ENCODE measurements at regions not wholly inside any gene's neighbourhood (a gene's known extent, or its start where the extent isn't known, plus 50 kb on each side); places are given as distances from the start of the nearest gene placed in this dataset.
"Not testable (repeated sequence)": the region's sequence is repeated elsewhere in the genome, so short reads cannot be mapped to it uniquely, and the experiment has no call there.

DNA sequence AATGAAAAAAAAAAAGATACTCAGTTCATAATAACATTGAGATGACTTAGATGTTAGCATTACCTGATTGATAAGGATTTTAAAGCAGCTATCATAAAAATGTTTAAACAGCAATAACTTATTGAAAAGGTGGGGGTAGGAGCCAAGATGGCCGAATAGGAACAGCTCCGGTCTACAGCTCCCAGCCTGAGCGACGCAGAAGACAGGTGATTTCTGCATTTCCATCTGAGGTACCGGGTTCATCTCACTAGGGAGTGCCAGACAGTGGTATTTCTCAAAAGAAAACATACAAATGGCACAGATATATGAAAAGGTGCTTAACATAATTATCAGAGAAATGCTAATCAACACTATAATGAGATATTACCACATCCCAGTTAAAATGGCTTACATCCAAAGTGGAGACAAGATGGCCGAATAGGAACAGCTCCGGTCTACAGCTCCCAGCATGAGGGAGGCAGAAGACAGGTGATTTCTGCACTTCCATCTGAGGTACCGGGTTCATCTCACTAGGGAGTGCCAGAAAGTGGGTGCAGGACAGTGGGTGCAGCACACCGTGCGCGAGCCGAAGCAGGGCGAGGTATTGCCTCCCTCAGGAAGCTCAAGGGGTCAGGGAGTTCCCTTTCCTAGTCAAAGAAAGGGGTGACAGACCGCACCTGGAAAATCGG is 66.5 kb upstream of the FGF13 start:
- CTCF ChIA-PET; H4K20me1 ChIP-seq (ENCODE audit: low read length); H2AFZ ChIP-seq (ENCODE audit: low read length); H3K36me3 ChIP-seq (ENCODE audit: low read depth, low read length); H3K27ac ChIP-seq (ENCODE audit: low read length); H3F3A ChIP-seq (ENCODE audit: low read length, unreplicated experiment); H3K4me3 ChIP-seq (ENCODE audit: low read length); H3K79me2 ChIP-seq (ENCODE audit: low read length); BruUV-seq (replicated peaks); H3K9ac ChIP-seq (ENCODE audit: low read length); H3K9me3 ChIP-seq (ENCODE audit: low read length); H3K4me2 ChIP-seq (ENCODE audit: low read length); ATAC-seq; POLR2A ChIA-PET (ENCODE audit: unreplicated experiment); H3K9me2 ChIP-seq (replicated peaks; ENCODE audit: low read length); DNase-seq; H3K27me3 ChIP-seq (ENCODE audit: low read length): not testable (repeated sequence)
- intact Hi-C loops (cut with micrococcal nuclease): loop anchor here (5.0 to 10.0 kb wide), 3 partner anchors 347 to 979 kb away; no protein-coding TSS in a partner anchor
- peaks cover 14% of the 10 kb centered on the region for H3K4me1 ChIP-seq (ENCODE audit: insufficient read depth, low read length)

DNA sequence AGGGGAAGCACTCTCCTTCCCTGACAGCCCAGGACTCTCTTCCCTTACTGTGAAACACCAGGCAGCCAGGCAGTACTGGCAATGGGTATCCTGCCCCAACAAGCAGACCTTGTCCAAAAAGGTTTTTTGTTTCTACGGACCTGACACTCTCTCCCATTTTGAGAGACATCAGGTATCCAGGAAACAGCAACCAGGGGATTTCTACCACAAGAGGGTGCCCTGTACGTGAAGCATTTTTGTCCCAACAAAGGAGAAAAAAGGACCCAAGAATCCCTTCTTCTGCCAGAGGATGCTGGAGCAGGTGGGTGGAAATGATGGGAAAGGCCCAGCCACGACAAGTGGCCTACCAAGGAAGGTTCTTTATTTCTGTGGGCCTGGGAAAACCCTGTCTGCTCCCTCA is 65.7 kb upstream of the FGF13 start:
- Histone ChIP-seq H3K9me2 (replicated peaks; ENCODE audit: low read length) (no peaks in the 10 kb centered on the region), H3K27ac (ENCODE audit: low read length) (no peak overlapping the region), H3K9me3 (ENCODE audit: low read length) (no peaks in the 10 kb centered on the region), H3K36me3 (ENCODE audit: low read depth, low read length) (no peaks in the 10 kb centered on the region), H3F3A (ENCODE audit: low read length, unreplicated experiment) (no peaks in the 10 kb centered on the region), H3K4me3 (ENCODE audit: low read length) (no peak overlapping the region), H3K4me2 (ENCODE audit: low read length) (no peak overlapping the region), H3K27me3 (ENCODE audit: low read length) (no peaks in the 10 kb centered on the region), H3K4me1 (ENCODE audit: insufficient read depth, low read length) (peaks cover 17% of the 10 kb centered on the region), H4K20me1 (ENCODE audit: low read length) (no peaks in the 10 kb centered on the region), H2AFZ (ENCODE audit: low read length) (no peak overlapping the region), H3K79me2 (ENCODE audit: low read length) (no peaks in the 10 kb centered on the region), H3K9ac (ENCODE audit: low read length) (no peak overlapping the region)
- ATAC-seq (no peak), DNase-seq (peak; percentile 39)
- ChIA-PET POLR2A (ENCODE audit: unreplicated experiment) (no interaction called here), CTCF (no interaction called here)
- no TSS peak for BruUV-seq (replicated peaks)
- intact Hi-C loops (cut with micrococcal nuclease): loop anchor here (5.0 to 10.0 kb wide), 3 partner anchors 348 to 980 kb away; no protein-coding TSS in a partner anchor
- TF ChIP-seq, protein P1, sequence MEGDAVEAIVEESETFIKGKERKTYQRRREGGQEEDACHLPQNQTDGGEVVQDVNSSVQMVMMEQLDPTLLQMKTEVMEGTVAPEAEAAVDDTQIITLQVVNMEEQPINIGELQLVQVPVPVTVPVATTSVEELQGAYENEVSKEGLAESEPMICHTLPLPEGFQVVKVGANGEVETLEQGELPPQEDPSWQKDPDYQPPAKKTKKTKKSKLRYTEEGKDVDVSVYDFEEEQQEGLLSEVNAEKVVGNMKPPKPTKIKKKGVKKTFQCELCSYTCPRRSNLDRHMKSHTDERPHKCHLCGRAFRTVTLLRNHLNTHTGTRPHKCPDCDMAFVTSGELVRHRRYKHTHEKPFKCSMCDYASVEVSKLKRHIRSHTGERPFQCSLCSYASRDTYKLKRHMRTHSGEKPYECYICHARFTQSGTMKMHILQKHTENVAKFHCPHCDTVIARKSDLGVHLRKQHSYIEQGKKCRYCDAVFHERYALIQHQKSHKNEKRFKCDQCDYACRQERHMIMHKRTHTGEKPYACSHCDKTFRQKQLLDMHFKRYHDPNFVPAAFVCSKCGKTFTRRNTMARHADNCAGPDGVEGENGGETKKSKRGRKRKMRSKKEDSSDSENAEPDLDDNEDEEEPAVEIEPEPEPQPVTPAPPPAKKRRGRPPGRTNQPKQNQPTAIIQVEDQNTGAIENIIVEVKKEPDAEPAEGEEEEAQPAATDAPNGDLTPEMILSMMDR (conservative IDR thresholded peaks at IDR 0.05; ENCODE audit: low read depth, low read length): peak; percentile 48
- no peak for TF ChIP-seq EZH2phosphoT487 (IDR thresholded peaks at IDR 0.05; ENCODE audit: borderline replicate concordance, low read length)

DNA sequence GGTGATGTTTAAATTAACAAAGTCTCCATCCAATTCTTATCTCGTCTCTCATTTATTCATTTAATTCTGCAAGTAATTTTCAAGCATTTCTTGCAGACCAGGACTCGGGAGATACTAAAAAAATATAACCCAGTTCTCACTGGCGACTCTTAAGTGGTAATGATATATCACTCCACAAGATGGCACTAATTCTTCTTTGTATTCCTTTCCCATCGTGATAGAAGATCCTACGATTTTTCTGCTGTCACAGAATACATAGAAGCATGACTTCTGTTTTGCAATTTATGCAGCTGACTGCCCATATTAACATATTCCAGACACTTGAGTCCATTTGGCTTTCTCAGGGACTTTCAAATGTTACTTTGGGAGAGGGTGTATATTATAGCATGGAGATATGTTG is 64.0 kb upstream of the FGF13 start:
- Histone ChIP-seq H3K9me3 (ENCODE audit: low read length) (no peaks in the 10 kb centered on the region), H3K27ac (ENCODE audit: low read length) (no peak overlapping the region), H3K36me3 (ENCODE audit: low read depth, low read length) (no peaks in the 10 kb centered on the region), H4K20me1 (ENCODE audit: low read length) (no peaks in the 10 kb centered on the region), H3K4me2 (ENCODE audit: low read length) (no peak overlapping the region), H3K9me2 (replicated peaks; ENCODE audit: low read length) (no peaks in the 10 kb centered on the region), H3K27me3 (ENCODE audit: low read length) (no peaks in the 10 kb centered on the region), H3K4me1 (ENCODE audit: insufficient read depth, low read length) (peaks cover 17% of the 10 kb centered on the region), H3K9ac (ENCODE audit: low read length) (no peak overlapping the region), H3K4me3 (ENCODE audit: low read length) (no peak overlapping the region), H3K79me2 (ENCODE audit: low read length) (no peaks in the 10 kb centered on the region), H3F3A (ENCODE audit: low read length, unreplicated experiment) (no peaks in the 10 kb centered on the region), H2AFZ (ENCODE audit: low read length) (no peak overlapping the region)
- intact Hi-C loops (cut with micrococcal nuclease): loop anchor here (1.0 to 10.0 kb wide), 5 partner anchors 349 to 982 kb away; no protein-coding TSS in a partner anchor
- POLR2A ChIA-PET (ENCODE audit: unreplicated experiment): no interaction called here
- TF ChIP-seq EZH2phosphoT487 (IDR thresholded peaks at IDR 0.05; ENCODE audit: borderline replicate concordance, low read length) (no peak), EZH2 (IDR thresholded peaks at IDR 0.05; ENCODE audit: low read length, unreplicated experiment) (no peak)
- TF ChIP-seq, protein P1 (conservative IDR thresholded peaks at IDR 0.05; ENCODE audit: low read depth, low read length): peak; percentile 67
- peak; percentile 76 for ATAC-seq
- BruUV-seq (replicated peaks): no TSS peak
- CTCF ChIA-PET: no interaction called here
- DNase-seq: peak; percentile 74
